Thoracic aorta (tissue), 2 donors: ENCODE measurements at regions not wholly inside any gene's neighbourhood (a gene's known extent, or its start where the extent isn't known, plus 50 kb on each side); places are given as distances from the start of the nearest gene placed in this dataset.

Source experiments
- ATAC-seq: fragments of 150-250 bp; one replicate; pipeline ENCODE4 v1.8.0; 2017; ENCODE audit warnings: low read depth; ENCODE audit not compliant: insufficient number of reproducible peaks, low FRiP score
- DNase-seq: peaks from one replicate; pipeline ENCODE4 v3.0.0-alpha.2; 2020; ENCODE audit warnings: low spot score
- H3K27ac ChIP-seq, 2 donors: fragments of 200-600 bp; sonication (generic); 1 replicate in 1 of 2; 2 replicates in 1 of 2; pipeline ENCODE4 v1.5.1; 2016; ENCODE audit warnings: mild to moderate bottlenecking in 2 of 2, moderate library complexity in 2 of 2
- H3K27me3 ChIP-seq: fragments of 200-600 bp; sonication (generic); replicated peaks from 2 replicates; pipeline ENCODE4 v1.6.0; 2016; ENCODE audit warnings: mild to moderate bottlenecking; ENCODE audit not compliant: insufficient read depth
- H3K36me3 ChIP-seq: fragments of 200-600 bp; sonication (generic); one replicate; pipeline ENCODE4 v1.5.1; 2016
- H3K4me1 ChIP-seq, 2 donors: fragments of 200-600 bp; sonication (generic); 1 replicate in 1 of 2; 2 replicates in 1 of 2; pipeline versions ENCODE4 v1.5.1 to v1.6.0; 2016; ENCODE audit warnings: low read depth in 2 of 2, mild to moderate bottlenecking in 1 of 2; ENCODE audit not compliant: control insufficient read depth in 1 of 2
- H3K4me3 ChIP-seq: fragments of 200-600 bp; sonication (generic); 2 replicates; pipeline ENCODE4 v1.5.1; 2016; ENCODE audit warnings: mild to moderate bottlenecking
- H3K9me3 ChIP-seq: fragments of 200-600 bp; sonication (generic); 2 replicates; pipeline ENCODE4 v1.5.1; 2016
- TF ChIP-seq, protein P1 (sequence below): fragments of 200-600 bp; sonication (generic); IDR thresholded peaks from one replicate; pipeline ENCODE4 v1.5.1; 2019; ENCODE audit warnings: antibody characterized with exemption

DNA sequence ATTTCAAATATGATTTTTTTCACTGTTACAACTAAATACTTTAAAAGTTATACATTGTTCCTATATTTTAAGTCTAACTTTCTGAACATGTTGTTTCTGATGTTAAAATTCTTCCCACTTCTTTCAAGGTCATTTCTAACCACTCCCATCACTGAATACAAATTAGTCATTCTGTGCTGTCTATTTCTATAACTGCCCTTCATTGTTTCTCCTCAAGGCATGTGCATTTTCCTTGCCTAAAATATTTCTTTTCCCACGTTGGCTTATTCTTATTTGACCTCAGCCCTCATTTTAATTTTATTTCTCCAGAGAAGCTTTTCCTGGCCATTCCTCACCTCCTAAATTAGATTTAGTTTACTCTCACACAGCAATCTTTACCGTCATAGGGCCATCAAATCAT lies 198.9 kb upstream of the GULP1 start:
- ATAC-seq: no peak
- no peaks in the 10 kb centered on the region for H3K27me3 ChIP-seq

DNA sequence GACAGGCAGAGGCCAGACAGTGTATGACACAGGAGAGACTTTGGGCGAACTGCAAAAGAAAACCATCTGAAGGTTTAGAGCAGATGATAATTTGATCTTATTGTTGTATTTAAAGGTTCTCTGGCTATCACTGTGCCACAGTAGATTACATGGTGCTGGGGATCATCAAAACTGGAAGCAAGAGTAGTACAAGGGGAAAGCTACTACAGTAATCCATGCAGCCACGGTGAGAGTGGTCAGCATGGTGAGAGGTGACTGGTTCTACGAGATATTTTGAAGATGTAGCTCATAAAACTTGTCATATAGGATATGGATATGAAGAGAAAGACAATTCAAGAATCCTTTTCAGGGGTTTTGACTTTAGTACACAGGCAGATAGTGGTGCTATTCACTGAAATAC lies 194.8 kb upstream of the GULP1 start:
- Histone ChIP-seq H3K9me3 (no peaks in the 10 kb centered on the region), H3K36me3 (no peaks in the 10 kb centered on the region), H3K4me1 (no peaks in the 10 kb centered on the region), H3K27ac (no peak overlapping the region), H3K27me3 (no peaks in the 10 kb centered on the region), H3K4me3 (no peak overlapping the region)
- DNase-seq (no peak), ATAC-seq (no peak)
- TF ChIP-seq, protein P1, sequence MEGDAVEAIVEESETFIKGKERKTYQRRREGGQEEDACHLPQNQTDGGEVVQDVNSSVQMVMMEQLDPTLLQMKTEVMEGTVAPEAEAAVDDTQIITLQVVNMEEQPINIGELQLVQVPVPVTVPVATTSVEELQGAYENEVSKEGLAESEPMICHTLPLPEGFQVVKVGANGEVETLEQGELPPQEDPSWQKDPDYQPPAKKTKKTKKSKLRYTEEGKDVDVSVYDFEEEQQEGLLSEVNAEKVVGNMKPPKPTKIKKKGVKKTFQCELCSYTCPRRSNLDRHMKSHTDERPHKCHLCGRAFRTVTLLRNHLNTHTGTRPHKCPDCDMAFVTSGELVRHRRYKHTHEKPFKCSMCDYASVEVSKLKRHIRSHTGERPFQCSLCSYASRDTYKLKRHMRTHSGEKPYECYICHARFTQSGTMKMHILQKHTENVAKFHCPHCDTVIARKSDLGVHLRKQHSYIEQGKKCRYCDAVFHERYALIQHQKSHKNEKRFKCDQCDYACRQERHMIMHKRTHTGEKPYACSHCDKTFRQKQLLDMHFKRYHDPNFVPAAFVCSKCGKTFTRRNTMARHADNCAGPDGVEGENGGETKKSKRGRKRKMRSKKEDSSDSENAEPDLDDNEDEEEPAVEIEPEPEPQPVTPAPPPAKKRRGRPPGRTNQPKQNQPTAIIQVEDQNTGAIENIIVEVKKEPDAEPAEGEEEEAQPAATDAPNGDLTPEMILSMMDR: no peak

More for the DNA sequence above, 198.9 kb upstream of the GULP1 start:
- H3K36me3 ChIP-seq: no peaks in the 10 kb centered on the region
- no peaks in the 10 kb centered on the region for H3K9me3 ChIP-seq
- no peak overlapping the region for H3K4me3 ChIP-seq
- no peaks in the 10 kb centered on the region for H3K4me1 ChIP-seq
- TF ChIP-seq, protein P1: no peak
- DNase-seq: no peak
- no peak overlapping the region for H3K27ac ChIP-seq

DNA sequence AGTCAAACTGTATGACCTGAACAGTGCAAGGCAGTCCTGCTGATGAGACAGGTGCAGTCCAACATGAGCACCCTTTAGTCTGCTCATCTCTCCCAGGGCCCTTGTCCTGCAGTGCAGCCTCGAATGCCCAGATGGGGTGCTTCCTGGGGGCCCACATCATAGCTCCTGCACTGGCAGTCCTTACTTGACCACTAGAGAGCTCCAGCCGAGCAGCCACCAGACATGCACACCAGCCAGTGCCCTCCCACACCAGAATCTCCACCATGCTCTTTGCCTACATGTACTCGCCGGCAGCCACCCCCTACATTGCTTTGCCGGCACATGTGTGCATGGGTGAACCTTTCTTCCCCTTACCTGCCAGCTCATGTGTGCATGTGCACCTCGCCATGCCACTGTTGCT lies 188.8 kb upstream of the GULP1 start:
- Histone ChIP-seq H3K9me3 (no peaks in the 10 kb centered on the region), H3K4me3 (no peak overlapping the region), H3K36me3 (no peaks in the 10 kb centered on the region), H3K27ac (no peak overlapping the region), H3K27me3 (no peaks in the 10 kb centered on the region), H3K4me1 (no peaks in the 10 kb centered on the region)
- ATAC-seq: no peak
- no peak for DNase-seq
- TF ChIP-seq, protein P1: no peak

DNA sequence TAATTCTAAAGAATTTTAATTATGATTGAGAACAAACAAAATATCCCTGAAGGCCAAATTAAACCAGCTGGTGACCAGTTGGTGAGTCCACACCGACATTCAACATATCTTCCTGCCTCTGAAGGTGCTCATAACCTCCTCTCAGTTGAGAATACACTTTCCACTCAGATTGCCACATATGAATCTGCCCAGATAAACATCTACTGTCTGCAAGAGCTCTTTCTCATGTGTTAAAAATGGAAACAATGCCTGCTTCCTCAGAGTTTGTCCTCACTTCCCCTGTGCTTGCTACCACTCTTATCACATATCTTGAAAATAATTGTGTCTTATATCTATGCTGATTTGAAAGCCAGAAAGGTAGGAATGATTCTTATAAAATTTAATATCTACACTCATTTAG lies 177.7 kb upstream of the GULP1 start:
- Histone ChIP-seq H3K4me1 (peaks cover 16 to 28% of the 10 kb centered on the region in 2 donors), H3K27ac (no peak overlapping the region), H3K4me3 (no peak overlapping the region), H3K27me3 (no peaks in the 10 kb centered on the region), H3K9me3 (no peaks in the 10 kb centered on the region), H3K36me3 (no peaks in the 10 kb centered on the region)
- DNase-seq (no peak), ATAC-seq (no peak)
- TF ChIP-seq, protein P1: no peak

DNA sequence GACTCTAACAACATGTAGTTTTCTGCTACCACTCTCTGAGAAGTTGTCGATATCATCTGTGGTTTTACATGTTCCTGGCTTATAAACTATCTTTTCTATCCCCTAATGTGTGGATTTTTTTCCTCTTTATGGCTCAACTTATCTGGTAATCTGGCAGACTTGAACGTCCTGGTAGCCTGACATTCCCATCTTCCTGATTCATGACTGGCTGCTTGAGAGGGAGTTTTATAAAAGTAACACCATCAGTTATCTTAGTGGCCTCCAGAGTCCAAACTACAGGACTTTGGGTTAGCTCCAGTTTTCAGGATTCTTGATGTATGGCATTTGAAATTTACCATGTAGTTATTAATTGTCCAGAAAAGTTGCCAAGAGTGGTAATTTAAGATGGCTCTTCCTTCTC lies 174.0 kb upstream of the GULP1 start:
- H3K9me3 ChIP-seq: no peaks in the 10 kb centered on the region
- DNase-seq: no peak
- H3K4me1 ChIP-seq: peaks cover 18 to 38% of the 10 kb centered on the region in 2 donors
- no peaks in the 10 kb centered on the region for H3K27me3 ChIP-seq
- ATAC-seq: no peak
- TF ChIP-seq, protein P1: no peak
- no peaks in the 10 kb centered on the region for H3K36me3 ChIP-seq
- H3K4me3 ChIP-seq: no peak overlapping the region
- peak overlapping the region; percentile 26 to 48 for H3K27ac ChIP-seq
